ENCODE measurements at regions not wholly inside any gene's neighbourhood (a gene's known extent, or its start where the extent isn't known, plus 50 kb on each side); places are given as distances from the start of the nearest gene placed in this dataset.
"Not testable (repeated sequence)": the region's sequence is repeated elsewhere in the genome, so short reads cannot be mapped to it uniquely, and the experiment has no call there.

GRCh38 chr5:169531631-169532030, 51.9 kb upstream of the SPDL1 start:
- no peak for TF ChIP-seq CTCF (IDR thresholded peaks at IDR 0.05; ENCODE audit: low read depth, low read length)
- Histone ChIP-seq H3K27ac (no peak overlapping the region), H3K9me3 (ENCODE audit: severe bottlenecking) (no peaks in the 10 kb centered on the region), H3K27me3 (ENCODE audit: insufficient read depth, low read depth, severe bottlenecking) (peaks cover 54% of the 10 kb centered on the region), H3K36me3 (no peaks in the 10 kb centered on the region), H3K4me3 (ENCODE audit: low read depth, low read length) (no peak overlapping the region)
- DNase-seq: no peak

GRCh38 chr5:169527863-169528262, 55.7 kb upstream of the SPDL1 start:
- Histone ChIP-seq H3K27ac (no peak overlapping the region), H3K36me3 (no peaks in the 10 kb centered on the region), H3K27me3 (ENCODE audit: insufficient read depth, low read depth, severe bottlenecking) (peaks cover 60% of the 10 kb centered on the region), H3K4me3 (ENCODE audit: low read depth, low read length) (no peak overlapping the region), H3K9me3 (ENCODE audit: severe bottlenecking) (no peaks in the 10 kb centered on the region)
- no peak for TF ChIP-seq CTCF (IDR thresholded peaks at IDR 0.05; ENCODE audit: low read depth, low read length)
- no peak for DNase-seq

GRCh38 chr5:169527066-169527465, 56.5 kb upstream of the SPDL1 start:
- no peak for DNase-seq
- TF ChIP-seq CTCF (IDR thresholded peaks at IDR 0.05; ENCODE audit: low read depth, low read length): no peak
- Histone ChIP-seq H3K4me3 (ENCODE audit: low read depth, low read length) (no peak overlapping the region), H3K36me3 (no peaks in the 10 kb centered on the region), H3K27me3 (ENCODE audit: insufficient read depth, low read depth, severe bottlenecking) (peaks cover 64% of the 10 kb centered on the region), H3K27ac (no peak overlapping the region), H3K9me3 (ENCODE audit: severe bottlenecking) (no peaks in the 10 kb centered on the region)

DNA sequence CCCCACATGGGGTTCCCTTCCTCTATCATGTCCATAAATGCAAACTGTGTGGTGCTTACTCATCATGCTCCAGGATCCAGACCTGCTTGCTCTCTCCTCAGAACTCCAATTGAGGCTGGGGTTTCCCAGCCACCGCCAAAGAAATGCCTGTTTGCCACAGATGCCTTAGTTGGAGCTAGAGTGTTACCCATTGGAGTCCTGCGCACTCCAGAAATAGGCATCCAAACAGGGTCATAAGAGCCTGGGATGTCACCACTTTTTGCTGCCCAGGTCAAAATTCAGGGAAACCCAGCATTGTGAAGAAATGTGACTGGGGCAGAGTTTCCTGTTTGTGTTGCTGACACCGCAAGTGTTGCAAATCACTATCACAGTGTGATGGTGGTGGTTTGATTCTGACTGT, 60.7 kb upstream of the SPDL1 start:
- no peak overlapping the region for H3K4me3 ChIP-seq (ENCODE audit: low read depth, low read length)
- H3K36me3 ChIP-seq: no peaks in the 10 kb centered on the region
- no peak for TF ChIP-seq CTCF (IDR thresholded peaks at IDR 0.05; ENCODE audit: low read depth, low read length)
- no peak for DNase-seq
- H3K27me3 ChIP-seq (ENCODE audit: insufficient read depth, low read depth, severe bottlenecking): peaks cover 61% of the 10 kb centered on the region
- H3K27ac ChIP-seq: no peak overlapping the region
- H3K9me3 ChIP-seq (ENCODE audit: severe bottlenecking): no peaks in the 10 kb centered on the region

GRCh38 chr5:169521366-169521983, 62.1 kb upstream of the SPDL1 start:
- DNase-seq: no peak
- Histone ChIP-seq H3K27ac (no peak overlapping the region), H3K4me3 (ENCODE audit: low read depth, low read length) (no peak overlapping the region), H3K9me3 (ENCODE audit: severe bottlenecking) (no peaks in the 10 kb centered on the region), H3K36me3 (no peaks in the 10 kb centered on the region), H3K27me3 (ENCODE audit: insufficient read depth, low read depth, severe bottlenecking) (peaks cover 59% of the 10 kb centered on the region)
- TF ChIP-seq CTCF (IDR thresholded peaks at IDR 0.05; ENCODE audit: low read depth, low read length): no peak

DNA sequence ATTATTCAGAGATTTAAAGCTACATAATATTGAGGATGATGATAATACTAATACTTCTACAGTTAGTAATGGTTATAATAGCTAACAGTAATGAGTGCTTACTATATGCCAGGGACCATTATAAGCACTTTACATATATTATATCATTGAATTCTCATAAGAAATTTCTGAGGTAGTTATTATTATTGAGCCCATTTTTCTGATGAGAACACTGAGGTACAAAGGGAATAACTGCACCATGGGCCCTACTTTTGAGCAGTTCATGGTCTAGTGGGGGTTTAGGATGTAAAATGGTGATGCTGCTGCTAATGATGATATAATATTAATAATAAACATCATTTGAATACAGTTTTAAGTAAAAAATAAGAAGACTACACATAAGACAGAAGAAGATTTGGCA, 64.2 kb upstream of the SPDL1 start:
- Histone ChIP-seq H3K36me3 (no peaks in the 10 kb centered on the region), H3K27ac (no peak overlapping the region), H3K9me3 (ENCODE audit: severe bottlenecking) (no peaks in the 10 kb centered on the region), H3K4me3 (ENCODE audit: low read depth, low read length) (no peak overlapping the region), H3K27me3 (ENCODE audit: insufficient read depth, low read depth, severe bottlenecking) (peaks cover 59% of the 10 kb centered on the region)
- no peak for DNase-seq
- no peak for TF ChIP-seq CTCF (IDR thresholded peaks at IDR 0.05; ENCODE audit: low read depth, low read length)

DNA sequence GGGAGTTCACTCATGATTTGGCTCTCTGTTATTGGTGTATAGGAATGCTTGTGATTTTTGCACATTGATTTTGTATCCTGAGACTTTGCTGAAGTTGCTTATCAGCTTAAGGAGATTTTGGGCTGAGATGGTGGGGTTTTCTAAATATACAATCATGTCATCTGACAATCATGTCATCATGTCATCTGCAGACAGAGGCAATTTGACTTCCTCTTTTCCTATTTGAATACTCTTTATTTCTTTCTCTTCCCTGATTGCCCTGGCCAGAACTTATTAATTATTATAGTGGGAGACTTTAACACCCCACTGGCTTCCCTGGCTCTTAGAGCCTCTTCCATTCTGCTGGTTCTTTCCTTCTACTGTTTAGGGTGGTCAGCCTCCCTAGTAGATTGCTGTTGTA, 64.8 kb upstream of the SPDL1 start:
- H3K27ac ChIP-seq; H3K9me3 ChIP-seq (ENCODE audit: severe bottlenecking); DNase-seq; H3K36me3 ChIP-seq; H3K4me3 ChIP-seq (ENCODE audit: low read depth, low read length): not testable (repeated sequence)
- peaks cover 59% of the 10 kb centered on the region for H3K27me3 ChIP-seq (ENCODE audit: insufficient read depth, low read depth, severe bottlenecking)

All from WERI-Rb-1 (cell line).